IPS-20b (cell line): ENCODE measurements at regions not wholly inside any gene's neighbourhood (a gene's known extent, or its start where the extent isn't known, plus 50 kb on each side); places are given as distances from the start of the nearest gene placed in this dataset.

Experiments
- H3K27ac ChIP-seq: one replicate; pipeline ENCODE4 v1.5.1; 2013; ENCODE audit warnings: low read length
- H3K27me3 ChIP-seq: 2 replicates; pipeline ENCODE4 v1.6.1; 2013; ENCODE audit warnings: mild to moderate bottlenecking, low read length, inconsistent platforms; ENCODE audit not compliant: insufficient read depth
- H3K36me3 ChIP-seq: 2 replicates; pipeline ENCODE4 v1.6.1; 2013; ENCODE audit warnings: low read depth, mild to moderate bottlenecking, inconsistent platforms, low read length, moderate library complexity; ENCODE audit not compliant: insufficient read depth
- H3K4me1 ChIP-seq: 2 replicates; pipeline ENCODE4 v1.6.1; 2013; ENCODE audit warnings: mild to moderate bottlenecking, control low read depth, inconsistent platforms, low read length, moderate library complexity; ENCODE audit not compliant: insufficient read depth
- H3K4me3 ChIP-seq: 2 replicates; pipeline ENCODE4 v1.5.1; 2013; ENCODE audit warnings: mild to moderate bottlenecking, low read length, inconsistent platforms
- H3K9ac ChIP-seq: 2 replicates; pipeline ENCODE4 v1.6.1; 2013; ENCODE audit warnings: low read depth, mild to moderate bottlenecking, inconsistent platforms, low read length, moderate library complexity
- H3K9me3 ChIP-seq: 2 replicates; pipeline ENCODE4 v1.6.1; 2013; ENCODE audit warnings: mild to moderate bottlenecking, low read depth, low read length, inconsistent platforms; ENCODE audit not compliant: insufficient read depth

DNA sequence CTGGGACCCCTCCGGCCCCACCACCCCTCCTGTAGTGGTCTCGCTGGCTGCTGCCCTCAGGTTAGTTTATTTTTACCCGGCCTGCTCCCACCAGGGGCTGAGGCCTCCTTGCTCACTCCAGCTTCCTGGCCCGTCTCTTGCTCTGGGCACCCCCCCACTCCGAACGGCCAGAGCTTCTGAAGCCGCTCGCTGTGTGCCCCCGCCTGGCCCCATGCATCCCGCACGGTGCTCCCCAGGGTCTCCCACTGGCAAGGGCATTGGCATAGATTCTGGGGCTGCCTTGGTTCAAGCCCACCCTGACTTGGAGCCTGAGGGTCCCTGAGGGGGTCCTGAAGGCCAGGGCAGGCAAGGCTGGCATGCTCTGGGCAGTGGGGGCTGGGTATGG is 186.4 kb downstream of the SEC14L1 start:
- Histone ChIP-seq H3K4me1 (peaks cover 3% of the 10 kb centered on the region; the same call in 1 of the 2 replicates), H3K27ac (no peak overlapping the region), H3K4me3 (no peak overlapping the region), H3K36me3 (no peaks in the 10 kb centered on the region), H3K9me3 (no peaks in the 10 kb centered on the region), H3K27me3 (no peaks in the 10 kb centered on the region), H3K9ac (no peak overlapping the region)

GRCh38 chr17:77327566-77328464 is 187.0 kb downstream of the SEC14L1 start:
- H3K36me3 ChIP-seq, result no peaks in the 10 kb centered on the region
- no peaks in the 10 kb centered on the region for H3K27me3 ChIP-seq
- H3K9ac ChIP-seq, result no peak overlapping the region
- no peak overlapping the region for H3K27ac ChIP-seq
- no peaks in the 10 kb centered on the region for H3K9me3 ChIP-seq
- H3K4me3 ChIP-seq, result no peak overlapping the region
- H3K4me1 ChIP-seq, result peaks cover 3% of the 10 kb centered on the region; the same call in 1 of the 2 replicates

DNA sequence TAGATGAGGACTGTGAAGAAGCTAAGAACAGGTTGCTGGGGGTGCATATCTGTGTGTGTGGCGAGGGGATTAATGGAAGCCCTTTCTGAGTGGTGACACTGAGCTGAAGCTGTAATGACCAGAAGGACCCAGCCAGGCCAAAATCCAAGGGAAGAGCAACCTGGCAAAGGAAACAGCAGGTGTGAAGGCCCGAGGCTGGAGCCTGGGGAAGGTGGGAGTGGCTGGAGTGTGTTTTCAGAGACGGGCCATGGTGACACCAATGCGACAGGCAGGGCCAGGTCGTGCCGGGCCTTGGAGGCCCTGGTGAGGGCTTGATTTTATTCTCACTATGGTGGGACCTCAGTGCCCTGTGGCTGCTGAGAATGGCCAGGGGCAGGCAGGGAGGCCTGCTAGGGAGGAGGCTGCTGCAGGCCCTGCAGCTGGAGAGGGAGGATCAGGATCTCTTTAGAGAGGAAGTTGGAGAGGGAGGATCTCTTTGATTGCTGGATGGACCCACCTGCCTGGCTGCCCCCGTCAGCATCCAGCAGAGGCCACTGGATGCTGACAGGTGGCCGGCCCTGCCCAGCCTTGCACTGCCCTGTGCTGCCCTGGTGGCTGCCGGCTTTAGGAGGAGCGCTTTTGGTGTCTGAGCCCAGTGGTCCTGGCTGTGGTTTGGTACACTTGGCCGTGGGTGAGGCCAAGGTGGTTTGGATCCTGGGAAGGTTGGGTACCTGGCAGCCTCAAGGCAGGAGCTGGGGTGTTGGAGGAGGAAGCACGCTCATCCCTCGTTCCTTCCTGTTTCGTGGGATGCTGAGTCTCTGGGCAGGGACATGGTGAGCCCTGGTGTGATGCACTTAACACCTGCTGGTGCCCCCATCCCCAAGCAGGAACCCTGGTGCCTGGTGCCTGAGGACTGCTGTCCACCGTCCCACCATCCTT is 188.3 kb downstream of the SEC14L1 start:
- H3K4me3 ChIP-seq, result no peak overlapping the region
- H3K4me1 ChIP-seq, result no peaks in the 10 kb centered on the region; the same call in 1 of the 2 replicates
- H3K36me3 ChIP-seq, result no peaks in the 10 kb centered on the region
- no peaks in the 10 kb centered on the region for H3K27me3 ChIP-seq
- no peak overlapping the region for H3K27ac ChIP-seq
- no peaks in the 10 kb centered on the region for H3K9me3 ChIP-seq
- H3K9ac ChIP-seq, result no peak overlapping the region

DNA sequence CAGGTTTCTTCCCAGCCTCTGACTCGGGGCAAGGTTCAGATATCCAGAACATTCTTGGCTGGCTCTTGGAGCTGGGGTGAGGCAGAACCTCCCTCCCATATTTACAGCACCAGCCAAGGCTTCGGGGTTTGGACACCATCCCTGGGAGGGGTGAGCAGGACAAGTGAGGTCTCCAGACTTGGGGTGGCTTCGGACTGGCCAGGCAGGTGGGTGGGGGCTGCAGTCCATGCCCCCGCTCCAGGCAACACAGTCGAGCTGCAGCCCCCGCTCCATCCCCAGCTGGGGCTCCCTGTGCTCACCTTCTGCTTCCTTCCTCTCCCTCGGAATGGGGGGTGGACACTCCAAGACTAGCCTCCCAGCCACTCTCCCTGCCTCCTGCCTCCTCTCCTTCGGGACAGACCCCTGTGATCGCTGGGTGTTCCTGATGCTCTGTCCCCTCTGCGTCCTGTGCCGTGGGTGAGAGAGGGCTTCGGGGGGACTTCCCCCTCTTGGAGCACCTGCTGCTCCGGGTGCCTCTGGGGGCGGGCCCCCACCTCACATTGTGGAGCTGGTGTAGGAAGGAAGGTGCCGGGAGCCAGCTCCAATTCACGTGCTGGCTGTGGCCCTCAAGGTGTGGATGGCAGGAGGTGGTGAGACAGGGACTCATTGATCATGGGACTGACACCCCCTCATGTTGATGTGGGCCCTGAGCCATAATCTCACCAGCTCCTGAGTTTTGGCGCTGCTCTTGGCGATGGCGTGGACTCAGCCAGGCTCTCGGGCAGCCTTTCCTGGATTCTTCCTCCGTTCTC is 189.2 kb downstream of the SEC14L1 start:
- Histone ChIP-seq H3K4me1 (no peaks in the 10 kb centered on the region; the same call in 1 of the 2 replicates), H3K36me3 (no peaks in the 10 kb centered on the region), H3K27me3 (no peaks in the 10 kb centered on the region), H3K9me3 (no peaks in the 10 kb centered on the region), H3K27ac (no peak overlapping the region), H3K9ac (no peak overlapping the region), H3K4me3 (no peak overlapping the region)

GRCh38 chr17:77330602-77331081 is 189.9 kb downstream of the SEC14L1 start:
- H3K4me3 ChIP-seq, result no peak overlapping the region
- H3K27me3 ChIP-seq, result no peaks in the 10 kb centered on the region
- no peak overlapping the region for H3K27ac ChIP-seq
- no peaks in the 10 kb centered on the region for H3K9me3 ChIP-seq
- no peak overlapping the region for H3K9ac ChIP-seq
- H3K4me1 ChIP-seq, result no peaks in the 10 kb centered on the region; the same call in 1 of the 2 replicates
- no peaks in the 10 kb centered on the region for H3K36me3 ChIP-seq

DNA sequence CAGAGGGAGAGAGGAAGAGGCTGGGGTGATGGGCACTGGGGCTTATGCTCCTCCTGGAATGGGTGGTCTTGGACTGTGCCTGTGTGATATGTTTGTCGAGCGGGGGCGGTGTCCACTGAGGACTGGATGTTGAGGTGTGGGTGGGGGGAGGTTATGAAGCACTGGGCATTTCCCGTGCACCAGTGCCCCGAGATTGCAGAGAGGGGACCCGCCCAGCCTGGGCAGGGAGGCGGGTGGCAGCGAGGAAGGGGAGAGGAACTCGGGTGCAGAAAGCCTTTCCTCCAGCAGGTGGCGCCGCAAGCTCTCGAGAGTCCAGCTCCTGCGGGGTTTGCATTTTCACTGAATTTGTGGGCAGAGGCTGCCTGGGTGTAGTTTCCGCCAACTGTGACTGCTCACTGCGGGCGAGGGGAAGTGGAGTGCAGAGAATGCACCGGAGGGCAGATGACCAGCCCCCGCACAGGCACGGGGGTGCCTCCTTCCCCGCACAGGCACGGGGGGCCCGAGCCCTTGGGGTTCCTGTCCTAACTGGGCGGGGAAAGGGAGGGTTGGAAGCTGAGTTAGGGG is 190.6 kb downstream of the SEC14L1 start:
- H3K36me3 ChIP-seq, result no peaks in the 10 kb centered on the region
- H3K9me3 ChIP-seq, result peaks cover under 1% of the 10 kb centered on the region; the same call in 1 of the 2 replicates
- H3K27me3 ChIP-seq, result no peaks in the 10 kb centered on the region
- H3K4me1 ChIP-seq, result no peaks in the 10 kb centered on the region; the same call in 1 of the 2 replicates
- H3K27ac ChIP-seq, result no peak overlapping the region
- H3K9ac ChIP-seq, result peak overlapping the region; percentile 58; the same call in 1 of the 2 replicates
- peak overlapping the region; percentile 35; the same call in 1 of the 2 replicates for H3K4me3 ChIP-seq

DNA sequence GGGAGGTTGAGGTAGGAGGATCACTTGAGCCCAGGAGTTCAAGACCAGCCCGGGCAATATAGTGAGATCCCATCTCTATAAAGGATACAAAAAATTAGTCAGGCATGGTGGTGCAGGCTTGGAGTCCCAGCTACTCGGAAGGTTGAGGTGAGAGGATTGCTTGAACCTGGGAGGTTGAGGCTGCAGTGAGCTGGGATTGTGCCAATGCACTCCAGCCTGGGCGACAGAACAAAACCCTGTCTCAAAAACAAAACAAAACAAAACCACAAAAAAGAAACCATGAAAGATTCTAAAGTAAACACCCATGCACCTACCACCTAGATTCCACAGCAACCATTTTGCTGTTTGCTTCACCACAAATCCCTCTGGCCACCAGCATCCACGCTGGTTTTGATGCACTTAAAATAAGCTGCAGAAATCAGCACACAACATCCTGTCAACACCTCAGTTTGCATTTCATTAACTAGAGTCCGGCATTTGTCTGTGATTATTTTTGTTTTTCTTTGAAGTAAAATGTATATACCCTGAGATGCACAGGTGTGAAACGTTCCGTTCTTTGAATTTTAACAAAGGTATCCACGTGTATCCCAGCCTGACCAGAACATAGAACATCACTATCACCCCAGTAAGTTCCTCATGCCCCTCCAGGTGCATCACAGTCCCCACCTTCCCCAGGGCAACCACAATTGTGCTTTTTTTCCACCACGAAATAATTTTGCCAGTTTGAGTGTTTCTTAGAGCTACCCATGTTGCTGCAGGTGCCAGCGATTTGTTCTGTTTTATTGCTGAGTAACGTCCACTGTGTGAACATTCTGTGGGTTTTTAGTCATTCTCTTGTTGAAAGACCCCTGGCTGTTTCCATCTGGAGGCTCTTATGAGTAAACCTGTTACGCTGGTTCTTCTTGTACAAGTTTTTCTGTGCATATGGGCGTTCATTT is 191.5 kb downstream of the SEC14L1 start:
- peak overlapping the region; percentile 58; the same call in 1 of the 2 replicates for H3K9ac ChIP-seq
- no peaks in the 10 kb centered on the region; the same call in 1 of the 2 replicates for H3K4me1 ChIP-seq
- H3K36me3 ChIP-seq, result no peaks in the 10 kb centered on the region
- H3K4me3 ChIP-seq, result no peak overlapping the region
- no peaks in the 10 kb centered on the region for H3K27me3 ChIP-seq
- no peak overlapping the region for H3K27ac ChIP-seq
- H3K9me3 ChIP-seq, result peaks cover 3% of the 10 kb centered on the region; the same call in 1 of the 2 replicates

GRCh38 chr17:77332981-77333685 is 192.4 kb downstream of the SEC14L1 start:
- Histone ChIP-seq H3K27ac (no peak overlapping the region), H3K27me3 (no peaks in the 10 kb centered on the region), H3K36me3 (no peaks in the 10 kb centered on the region), H3K4me3 (no peak overlapping the region), H3K4me1 (no peaks in the 10 kb centered on the region; the same call in 1 of the 2 replicates), H3K9me3 (peaks cover 3% of the 10 kb centered on the region; the same call in 1 of the 2 replicates), H3K9ac (no peak overlapping the region)

GRCh38 chr17:77337150-77337549 is 196.4 kb downstream of the SEC14L1 start:
- H3K4me1 ChIP-seq, result no peaks in the 10 kb centered on the region
- H3K9ac ChIP-seq, result no peak overlapping the region
- H3K36me3 ChIP-seq, result no peaks in the 10 kb centered on the region
- peaks cover 3% of the 10 kb centered on the region; the same call in 1 of the 2 replicates for H3K9me3 ChIP-seq
- no peak overlapping the region for H3K27ac ChIP-seq
- H3K27me3 ChIP-seq, result no peaks in the 10 kb centered on the region
- H3K4me3 ChIP-seq, result no peak overlapping the region
